ENCODE measurements at regions not wholly inside any gene's neighbourhood (a gene's known extent, or its start where the extent isn't known, plus 50 kb on each side); places are given as distances from the start of the nearest gene placed in this dataset.

GRCh38 chr3:194259982-194260766 lies 91.0 kb downstream of the CPN2 start:
- TF ChIP-seq POLR2A (IDR thresholded peaks at IDR 0.05) = no peak
- no peak for TF ChIP-seq CTCF (IDR thresholded peaks at IDR 0.05 in 4 of 5, conservative IDR thresholded peaks at IDR 0.05 in 1 of 5)

All from gastrocnemius medialis (tissue), 4 donors.